GM20000 (cell line): ENCODE measurements at regions not wholly inside any gene's neighbourhood (a gene's known extent, or its start where the extent isn't known, plus 50 kb on each side); places are given as distances from the start of the nearest gene placed in this dataset.

ENCODE experiments used
- DNase-seq: peaks from one replicate; pipeline ENCODE4 v3.0.0; 2012; ENCODE audit warnings: low spot score
- CTCF ChIP-seq: IDR thresholded peaks from 2 replicates; pipeline ENCODE4 v1.5.1; 2012; ENCODE audit warnings: mild to moderate bottlenecking, control low read depth; ENCODE audit errors: extremely low read depth, missing control alignments

- TF ChIP-seq CTCF: no peak
- DNase-seq: no peak
Observed at GRCh38 chr13:95387733-95388207, 86.5 kb upstream of the ABCC4 start.

GRCh38 chr13:95388420-95389079 is 87.3 kb upstream of the ABCC4 start:
- TF ChIP-seq CTCF: no peak
- no peak for DNase-seq

GRCh38 chr13:95391362-95391761 is 90.1 kb upstream of the ABCC4 start:
- no peak for TF ChIP-seq CTCF
- DNase-seq: no peak

GRCh38 chr13:95391785-95392184 is 90.5 kb upstream of the ABCC4 start:
- no peak for TF ChIP-seq CTCF

GRCh38 chr13:95392597-95392996 is 91.3 kb upstream of the ABCC4 start:
- DNase-seq: no peak
- TF ChIP-seq CTCF: no peak

More at GRCh38 chr13:95391785-95392184, 90.5 kb upstream of the ABCC4 start:
- no peak for DNase-seq

- no peak for DNase-seq
- no peak for TF ChIP-seq CTCF
Observed at GRCh38 chr13:95403349-95404140, 102.3 kb upstream of the ABCC4 start.
